Tibial nerve (tissue), 4 donors: ENCODE measurements at regions not wholly inside any gene's neighbourhood (a gene's known extent, or its start where the extent isn't known, plus 50 kb on each side); places are given as distances from the start of the nearest gene placed in this dataset.

Experiments
- CTCF ChIP-seq, 5 experiments: fragments of 200-600 bp in 3 of 5; fragments of 450-650 bp in 2 of 5; sonication (generic) in 3 of 5; IDR thresholded peaks; one replicate each; pipeline ENCODE4 v1.5.1; 2016 to 2019; ENCODE audit warnings: antibody characterized with exemption in 5 of 5, mild to moderate bottlenecking in 3 of 5, moderate library complexity in 2 of 5
- EP300 ChIP-seq, 2 donors: sonication (generic); formaldehyde crosslinking; IDR thresholded peaks; one replicate each; pipeline ENCODE4 v1.6.1; 2017; ENCODE audit warnings: antibody characterized with exemption in 2 of 2, mild to moderate bottlenecking in 1 of 2
- POLR2A ChIP-seq, 2 donors: fragments of 450-650 bp; IDR thresholded peaks; one replicate each; pipeline ENCODE4 v1.6.1; 2017; ENCODE audit warnings: antibody characterized with exemption in 2 of 2, mild to moderate bottlenecking in 2 of 2, moderate library complexity in 2 of 2

GRCh38 chr17:63337579-63337978 lies 108.5 kb downstream of the CYB561 start:
- TF ChIP-seq CTCF (IDR thresholded peaks at IDR 0.05) (no peak), POLR2A (IDR thresholded peaks at IDR 0.05) (no peak), EP300 (IDR thresholded peaks at IDR 0.05) (no peak)
